ENCODE measurements at regions not wholly inside any gene's neighbourhood (a gene's known extent, or its start where the extent isn't known, plus 50 kb on each side); places are given as distances from the start of the nearest gene placed in this dataset.

GRCh38 chr14:22243971-22244581 lies 344.9 kb downstream of the DAD1 start:
- TF ChIP-seq GATA2 (IDR thresholded peaks at IDR 0.05; ENCODE audit: low read depth, low read length): no peak
- no peak for TF ChIP-seq GATA3 (IDR thresholded peaks at IDR 0.05; ENCODE audit: low read depth, low read length)
